GM12878 (cell line): ENCODE measurements at regions not wholly inside any gene's neighbourhood (a gene's known extent, or its start where the extent isn't known, plus 50 kb on each side); places are given as distances from the start of the nearest gene placed in this dataset.

Experiments used
- ATAC-seq: fragments of 200-7000 bp; cut with Tn5 transposase; 3 replicates; pipeline ENCODE4 v1.9.1; 2020; ENCODE audit warnings: mild to moderate bottlenecking, moderate library complexity
- BruUV-seq: library from RNA; stranded (reverse); fragments of 400-500 nt; replicated peaks from 2 replicates; lab custom pipeline; 2021; lab: Mats Ljungman, UMichigan
- CTCF ChIA-PET: fragments of 300-600 bp; sonication (Branson Sonifier 250); formaldehyde crosslinking; extraction: SDS; loops from one replicate; lab custom pipeline; 2021; ENCODE audit warnings: inconsistent platforms; lab: Yijun Ruan, JAX
- POLR2A ChIA-PET: fragments of 350-600 bp; formaldehyde crosslinking; extraction: SDS; loops from one replicate; lab custom pipeline; 2021; ENCODE audit warnings: inconsistent platforms; lab: Charles Lee
- RAD21 ChIA-PET: fragments of 300-600 bp; sonication (Branson Sonifier 250); formaldehyde crosslinking; loops from one replicate; lab custom pipeline; 2023; ENCODE audit warnings: antibody characterized with exemption; ENCODE audit not compliant: unreplicated experiment; lab: Charles Lee
- SMC1A ChIA-PET: fragments of 300-600 bp; sonication (Branson Sonifier 250); formaldehyde crosslinking; loops from one replicate; lab custom pipeline; 2023; ENCODE audit not compliant: unreplicated experiment, uncharacterized antibody; lab: Charles Lee
- DNase-seq: peaks from one replicate; pipeline ENCODE4 v3.0.0-alpha.2; 2011; ENCODE audit warnings: low read depth, low spot score
- FAIRE-seq: peaks from 3 replicates; lab custom pipeline; 2011; peaks lifted over from hg19 to GRCh38; lab: Jason Lieb, UNC
- H2AFZ ChIP-seq: 2 replicates; pipeline ENCODE4 v1.6.0; 2011; ENCODE audit warnings: low read depth, low read length, control low read depth; ENCODE audit not compliant: control insufficient read depth
- H3K27ac ChIP-seq: 2 replicates; pipeline ENCODE4 v1.5.1; 2011; ENCODE audit warnings: control low read depth; ENCODE audit not compliant: control insufficient read depth, insufficient read depth
- H3K27me3 ChIP-seq, 2 experiments: replicated peaks in 1 of 2; 2 replicates each; pipeline versions ENCODE4 v1.6.0 to v1.6.1; 2011; ENCODE audit warnings: low read length in 1 of 2; ENCODE audit not compliant: control insufficient read depth in 2 of 2, insufficient read depth in 2 of 2
- H3K36me3 ChIP-seq, 2 experiments: 2 replicates each; pipeline ENCODE4 v1.5.1; 2011; ENCODE audit warnings: low read length in 1 of 2; ENCODE audit not compliant: control insufficient read depth in 2 of 2, insufficient read depth in 2 of 2
- H3K4me1 ChIP-seq: 2 replicates; pipeline ENCODE4 v1.6.1; 2011; ENCODE audit warnings: mild to moderate bottlenecking, low read length, moderate library complexity, mixed read lengths; ENCODE audit not compliant: control insufficient read depth, insufficient read depth
- H3K4me2 ChIP-seq: 2 replicates; pipeline ENCODE4 v1.6.0; 2011; ENCODE audit warnings: control low read depth; ENCODE audit not compliant: control insufficient read depth, insufficient read depth
- H3K4me3 ChIP-seq: fragments of 200-600 bp; sonication (generic); 2 replicates; pipeline ENCODE4 v1.5.1; 2016
- H3K79me2 ChIP-seq: 2 replicates; pipeline ENCODE4 v1.6.0; 2011; ENCODE audit warnings: low read length; ENCODE audit not compliant: control insufficient read depth, insufficient read depth
- H3K9ac ChIP-seq: 2 replicates; pipeline ENCODE4 v1.8.0; 2011; ENCODE audit warnings: low read length, control low read depth, mixed read lengths; ENCODE audit not compliant: control insufficient read depth, insufficient read depth
- H3K9me3 ChIP-seq: replicated peaks from 3 replicates; pipeline ENCODE4 v1.5.1; 2011; ENCODE audit warnings: mild to moderate bottlenecking, low read length; ENCODE audit not compliant: control insufficient read depth, insufficient read depth
- H4K20me1 ChIP-seq: 2 replicates; pipeline ENCODE4 v1.6.0; 2011; ENCODE audit not compliant: control insufficient read depth, insufficient read depth
- CEBPB ChIP-seq, 2 experiments: fragments of 150-350 bp in 1 of 2; IDR thresholded peaks; 2 replicates each; pipeline ENCODE4 v1.6.1; 2012 to 2014; ENCODE audit warnings: low read depth in 2 of 2, low read length in 2 of 2, borderline replicate concordance in 1 of 2, inconsistent platforms in 1 of 2
- GATAD2B ChIP-seq: fragments of 450-650 bp; conservative IDR thresholded peaks from 2 replicates; pipeline ENCODE4 v1.6.1; 2017; ENCODE audit warnings: low read depth, mild to moderate bottlenecking, moderate library complexity
- IKZF2 ChIP-seq, 2 experiments: fragments of 450-650 bp; IDR thresholded peaks; 2 replicates each; pipeline ENCODE4 v1.6.1; 2017; ENCODE audit warnings: mild to moderate bottlenecking in 2 of 2, moderate library complexity in 2 of 2
- NR2C1 ChIP-seq: fragments of 450-650 bp; IDR thresholded peaks from 2 replicates; pipeline ENCODE4 v1.6.1; 2017; ENCODE audit warnings: antibody characterized with exemption, mild to moderate bottlenecking, moderate library complexity
- RBBP5 ChIP-seq: fragments of 200-600 bp; sonication (generic); conservative IDR thresholded peaks from 2 replicates; pipeline ENCODE4 v1.6.1; 2016
- SMARCA5 ChIP-seq: fragments of 450-650 bp; IDR thresholded peaks from 2 replicates; pipeline ENCODE4 v1.6.1; 2017; ENCODE audit warnings: mild to moderate bottlenecking
- SUPT20H ChIP-seq: IDR thresholded peaks from 2 replicates; pipeline ENCODE4 v1.6.1; 2011; ENCODE audit warnings: low read depth, mild to moderate bottlenecking, low read length, moderate library complexity, borderline replicate concordance; ENCODE audit not compliant: control insufficient read depth
- TCF12 ChIP-seq: IDR thresholded peaks from 2 replicates; pipeline ENCODE4 v1.6.1; 2011; ENCODE audit warnings: low read depth, mild to moderate bottlenecking, low read length
- TCF3 ChIP-seq: IDR thresholded peaks from 2 replicates; pipeline ENCODE4 v1.6.1; 2012; ENCODE audit warnings: low read depth, mild to moderate bottlenecking, low read length, borderline replicate concordance; ENCODE audit not compliant: insufficient read depth
- YBX1 ChIP-seq: fragments of 450-650 bp; IDR thresholded peaks from 2 replicates; pipeline ENCODE4 v1.6.1; 2016; ENCODE audit warnings: antibody characterized with exemption
- WGBS: methylation state at CpG from one replicate; pipeline ENCODE4 v1.1.6; 2016; ENCODE audit warnings: low lambda C conversion rate; ENCODE audit not compliant: insufficient replicate concordance, insufficient coverage; ENCODE audit errors: missing lambda C conversion rate; 5-methylcytosine and 5-hydroxymethylcytosine counted together
- in situ Hi-C: fragments of 300-500 bp; cut with MboI; formaldehyde crosslinking; loops from 9 replicates; pipeline ENCODE4 v1.14.3; 2018; ENCODE audit warnings: mixed read lengths
- intact Hi-C: fragments of 100-400 bp; cut with micrococcal nuclease; formaldehyde crosslinking; loops from one replicate; pipeline ENCODE4 v1.14.2; 2022; ENCODE audit not compliant: unreplicated experiment
- TF ChIP-seq, protein P1 (sequence below): fragments of 450-650 bp; IDR thresholded peaks from 2 replicates; pipeline ENCODE4 v1.6.1; 2018; ENCODE audit warnings: mild to moderate bottlenecking, low read depth, moderate library complexity; ENCODE audit not compliant: partially characterized antibody
- TF ChIP-seq, protein P2 (sequence below): fragments of 450-650 bp; IDR thresholded peaks from 2 replicates; pipeline ENCODE4 v1.6.1; 2017; ENCODE audit warnings: mild to moderate bottlenecking, moderate library complexity
- TF ChIP-seq, protein P3 (sequence below): fragments of 450-650 bp; IDR thresholded peaks from 2 replicates; pipeline ENCODE4 v1.6.1; 2018; ENCODE audit warnings: borderline replicate concordance, mild to moderate bottlenecking; ENCODE audit not compliant: partially characterized antibody
- TF ChIP-seq, protein P4 (sequence below), 3 experiments: IDR thresholded peaks in 2 of 3; conservative IDR thresholded peaks in 1 of 3; 2 replicates each; pipeline ENCODE4 v1.5.1; 2011; ENCODE audit warnings: low read depth in 3 of 3, low read length in 3 of 3, mild to moderate bottlenecking in 3 of 3, control low read depth in 2 of 3, moderate library complexity in 2 of 3, inconsistent platforms in 1 of 3, mixed read lengths in 1 of 3; ENCODE audit not compliant: control insufficient read depth in 2 of 3, insufficient read depth in 1 of 3; ENCODE audit errors: extremely low read depth in 1 of 3

DNA sequence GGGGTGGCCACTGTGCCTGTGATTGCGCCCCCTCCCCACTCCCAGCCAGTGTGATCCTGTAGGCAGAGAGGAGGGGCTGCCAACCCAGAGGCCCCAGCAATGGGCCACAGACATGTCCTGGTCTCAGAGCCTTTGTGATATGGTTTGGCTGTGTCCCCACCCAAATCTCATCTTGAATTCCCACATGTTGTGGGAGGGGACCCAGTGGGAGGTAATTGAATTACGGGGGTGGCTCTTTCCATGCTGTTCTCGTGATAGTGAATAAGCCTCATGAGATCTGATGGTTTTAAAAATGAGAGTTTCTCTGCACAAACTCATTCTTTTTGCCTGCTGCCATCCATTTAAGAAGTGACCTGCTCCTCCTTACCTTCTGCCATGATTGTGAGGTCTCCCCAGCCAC is 56.8 kb upstream of the ZNF469 start:
- no peak overlapping the region for H3K4me2 ChIP-seq
- SMC1A ChIA-PET, result no interaction called here
- CTCF ChIA-PET, result no interaction called here
- intact Hi-C loops, result no loop called here
- POLR2A ChIA-PET, result no interaction called here
- no peaks in the 10 kb centered on the region for H3K4me1 ChIP-seq
- FAIRE-seq, result no peak
- no peaks in the 10 kb centered on the region for H4K20me1 ChIP-seq
- in situ Hi-C loops, result no loop called here
- H3K79me2 ChIP-seq, result no peaks in the 10 kb centered on the region
- no peak overlapping the region for H2AFZ ChIP-seq
- no peaks in the 10 kb centered on the region; the same call in 2 of the 3 replicates for H3K9me3 ChIP-seq
- no peaks in the 10 kb centered on the region for H3K27me3 ChIP-seq
- BruUV-seq, result no TSS peak
- no peak overlapping the region for H3K9ac ChIP-seq
- WGBS, result 3% methylated on average over 3 of the region's 3 CpGs
- no peak overlapping the region for H3K4me3 ChIP-seq
- no peak for ATAC-seq
- RAD21 ChIA-PET, result no interaction called here
- H3K27ac ChIP-seq, result no peak overlapping the region
- no peak for DNase-seq
- no peaks in the 10 kb centered on the region for H3K36me3 ChIP-seq
- TF ChIP-seq NR2C1 (no peak), SUPT20H (no peak), GATAD2B (no peak), RBBP5 (no peak), TCF3 (no peak), IKZF2 (IDR thresholded peaks at IDR 0.05) (no peak), CEBPB (IDR thresholded peaks at IDR 0.05; ENCODE audit: borderline replicate concordance in 1 of 2, low read depth in 2 of 2, low read length in 2 of 2) (no peak), YBX1 (no peak), SMARCA5 (no peak), TCF12 (no peak)
- TF ChIP-seq, protein P1, sequence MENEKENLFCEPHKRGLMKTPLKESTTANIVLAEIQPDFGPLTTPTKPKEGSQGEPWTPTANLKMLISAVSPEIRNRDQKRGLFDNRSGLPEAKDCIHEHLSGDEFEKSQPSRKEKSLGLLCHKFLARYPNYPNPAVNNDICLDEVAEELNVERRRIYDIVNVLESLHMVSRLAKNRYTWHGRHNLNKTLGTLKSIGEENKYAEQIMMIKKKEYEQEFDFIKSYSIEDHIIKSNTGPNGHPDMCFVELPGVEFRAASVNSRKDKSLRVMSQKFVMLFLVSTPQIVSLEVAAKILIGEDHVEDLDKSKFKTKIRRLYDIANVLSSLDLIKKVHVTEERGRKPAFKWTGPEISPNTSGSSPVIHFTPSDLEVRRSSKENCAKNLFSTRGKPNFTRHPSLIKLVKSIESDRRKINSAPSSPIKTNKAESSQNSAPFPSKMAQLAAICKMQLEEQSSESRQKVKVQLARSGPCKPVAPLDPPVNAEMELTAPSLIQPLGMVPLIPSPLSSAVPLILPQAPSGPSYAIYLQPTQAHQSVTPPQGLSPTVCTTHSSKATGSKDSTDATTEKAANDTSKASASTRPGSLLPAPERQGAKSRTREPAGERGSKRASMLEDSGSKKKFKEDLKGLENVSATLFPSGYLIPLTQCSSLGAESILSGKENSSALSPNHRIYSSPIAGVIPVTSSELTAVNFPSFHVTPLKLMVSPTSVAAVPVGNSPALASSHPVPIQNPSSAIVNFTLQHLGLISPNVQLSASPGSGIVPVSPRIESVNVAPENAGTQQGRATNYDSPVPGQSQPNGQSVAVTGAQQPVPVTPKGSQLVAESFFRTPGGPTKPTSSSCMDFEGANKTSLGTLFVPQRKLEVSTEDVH, result no peak
- TF ChIP-seq, protein P2, sequence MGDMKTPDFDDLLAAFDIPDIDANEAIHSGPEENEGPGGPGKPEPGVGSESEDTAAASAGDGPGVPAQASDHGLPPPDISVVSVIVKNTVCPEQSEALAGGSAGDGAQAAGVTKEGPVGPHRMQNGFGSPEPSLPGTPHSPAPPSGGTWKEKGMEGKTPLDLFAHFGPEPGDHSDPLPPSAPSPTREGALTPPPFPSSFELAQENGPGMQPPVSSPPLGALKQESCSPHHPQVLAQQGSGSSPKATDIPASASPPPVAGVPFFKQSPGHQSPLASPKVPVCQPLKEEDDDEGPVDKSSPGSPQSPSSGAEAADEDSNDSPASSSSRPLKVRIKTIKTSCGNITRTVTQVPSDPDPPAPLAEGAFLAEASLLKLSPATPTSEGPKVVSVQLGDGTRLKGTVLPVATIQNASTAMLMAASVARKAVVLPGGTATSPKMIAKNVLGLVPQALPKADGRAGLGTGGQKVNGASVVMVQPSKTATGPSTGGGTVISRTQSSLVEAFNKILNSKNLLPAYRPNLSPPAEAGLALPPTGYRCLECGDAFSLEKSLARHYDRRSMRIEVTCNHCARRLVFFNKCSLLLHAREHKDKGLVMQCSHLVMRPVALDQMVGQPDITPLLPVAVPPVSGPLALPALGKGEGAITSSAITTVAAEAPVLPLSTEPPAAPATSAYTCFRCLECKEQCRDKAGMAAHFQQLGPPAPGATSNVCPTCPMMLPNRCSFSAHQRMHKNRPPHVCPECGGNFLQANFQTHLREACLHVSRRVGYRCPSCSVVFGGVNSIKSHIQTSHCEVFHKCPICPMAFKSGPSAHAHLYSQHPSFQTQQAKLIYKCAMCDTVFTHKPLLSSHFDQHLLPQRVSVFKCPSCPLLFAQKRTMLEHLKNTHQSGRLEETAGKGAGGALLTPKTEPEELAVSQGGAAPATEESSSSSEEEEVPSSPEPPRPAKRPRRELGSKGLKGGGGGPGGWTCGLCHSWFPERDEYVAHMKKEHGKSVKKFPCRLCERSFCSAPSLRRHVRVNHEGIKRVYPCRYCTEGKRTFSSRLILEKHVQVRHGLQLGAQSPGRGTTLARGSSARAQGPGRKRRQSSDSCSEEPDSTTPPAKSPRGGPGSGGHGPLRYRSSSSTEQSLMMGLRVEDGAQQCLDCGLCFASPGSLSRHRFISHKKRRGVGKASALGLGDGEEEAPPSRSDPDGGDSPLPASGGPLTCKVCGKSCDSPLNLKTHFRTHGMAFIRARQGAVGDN, result no peak
- TF ChIP-seq, protein P3, sequence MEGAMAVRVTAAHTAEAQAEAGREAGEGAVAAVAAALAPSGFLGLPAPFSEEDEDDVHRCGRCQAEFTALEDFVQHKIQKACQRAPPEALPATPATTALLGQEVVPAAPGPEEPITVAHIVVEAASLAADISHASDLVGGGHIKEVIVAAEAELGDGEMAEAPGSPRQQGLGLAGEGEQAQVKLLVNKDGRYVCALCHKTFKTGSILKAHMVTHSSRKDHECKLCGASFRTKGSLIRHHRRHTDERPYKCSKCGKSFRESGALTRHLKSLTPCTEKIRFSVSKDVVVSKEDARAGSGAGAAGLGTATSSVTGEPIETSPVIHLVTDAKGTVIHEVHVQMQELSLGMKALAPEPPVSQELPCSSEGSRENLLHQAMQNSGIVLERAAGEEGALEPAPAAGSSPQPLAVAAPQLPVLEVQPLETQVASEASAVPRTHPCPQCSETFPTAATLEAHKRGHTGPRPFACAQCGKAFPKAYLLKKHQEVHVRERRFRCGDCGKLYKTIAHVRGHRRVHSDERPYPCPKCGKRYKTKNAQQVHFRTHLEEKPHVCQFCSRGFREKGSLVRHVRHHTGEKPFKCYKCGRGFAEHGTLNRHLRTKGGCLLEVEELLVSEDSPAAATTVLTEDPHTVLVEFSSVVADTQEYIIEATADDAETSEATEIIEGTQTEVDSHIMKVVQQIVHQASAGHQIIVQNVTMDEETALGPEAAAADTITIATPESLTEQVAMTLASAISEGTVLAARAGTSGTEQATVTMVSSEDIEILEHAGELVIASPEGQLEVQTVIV, result no peak
- TF ChIP-seq, protein P4, sequence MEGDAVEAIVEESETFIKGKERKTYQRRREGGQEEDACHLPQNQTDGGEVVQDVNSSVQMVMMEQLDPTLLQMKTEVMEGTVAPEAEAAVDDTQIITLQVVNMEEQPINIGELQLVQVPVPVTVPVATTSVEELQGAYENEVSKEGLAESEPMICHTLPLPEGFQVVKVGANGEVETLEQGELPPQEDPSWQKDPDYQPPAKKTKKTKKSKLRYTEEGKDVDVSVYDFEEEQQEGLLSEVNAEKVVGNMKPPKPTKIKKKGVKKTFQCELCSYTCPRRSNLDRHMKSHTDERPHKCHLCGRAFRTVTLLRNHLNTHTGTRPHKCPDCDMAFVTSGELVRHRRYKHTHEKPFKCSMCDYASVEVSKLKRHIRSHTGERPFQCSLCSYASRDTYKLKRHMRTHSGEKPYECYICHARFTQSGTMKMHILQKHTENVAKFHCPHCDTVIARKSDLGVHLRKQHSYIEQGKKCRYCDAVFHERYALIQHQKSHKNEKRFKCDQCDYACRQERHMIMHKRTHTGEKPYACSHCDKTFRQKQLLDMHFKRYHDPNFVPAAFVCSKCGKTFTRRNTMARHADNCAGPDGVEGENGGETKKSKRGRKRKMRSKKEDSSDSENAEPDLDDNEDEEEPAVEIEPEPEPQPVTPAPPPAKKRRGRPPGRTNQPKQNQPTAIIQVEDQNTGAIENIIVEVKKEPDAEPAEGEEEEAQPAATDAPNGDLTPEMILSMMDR (IDR thresholded peaks at IDR 0.05 in 2 of 3, conservative IDR thresholded peaks at IDR 0.05 in 1 of 3; ENCODE audit: control insufficient read depth in 2 of 3, extremely low read depth in 1 of 3, insufficient read depth in 1 of 3, low read depth in 3 of 3, low read length in 3 of 3), result no peak
